C4-2B (cell line): ENCODE measurements at regions not wholly inside any gene's neighbourhood (a gene's known extent, or its start where the extent isn't known, plus 50 kb on each side); places are given as distances from the start of the nearest gene placed in this dataset.

Experiments
- CTCF ChIP-seq: fragments of 450-650 bp; conservative IDR thresholded peaks from 2 replicates; pipeline ENCODE4 v1.5.1; 2017; ENCODE audit warnings: mild to moderate bottlenecking
- ZFX ChIP-seq: fragments of 450-650 bp; IDR thresholded peaks from 2 replicates; pipeline ENCODE4 v1.6.1; 2017

DNA sequence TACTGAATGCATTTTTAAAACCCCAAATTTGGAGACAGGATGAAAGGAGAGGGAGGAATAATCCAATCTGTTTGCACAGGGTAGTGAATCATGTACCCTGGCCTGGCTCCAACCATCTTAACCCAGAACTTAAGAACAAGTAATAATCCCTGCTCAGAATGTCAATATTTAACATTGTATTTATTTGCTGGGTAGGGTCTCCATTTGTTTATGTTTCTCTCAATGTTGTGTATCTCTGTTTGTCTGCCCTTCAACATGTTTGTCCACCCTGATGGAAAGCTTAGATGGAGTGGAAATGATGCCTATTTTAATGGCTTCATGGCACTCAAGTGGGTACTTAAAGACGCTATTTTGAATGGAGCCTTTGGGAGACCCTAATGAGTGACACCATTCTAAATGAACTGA is 54.4 kb upstream of the CDC42BPA start:
- no peak for TF ChIP-seq CTCF
- TF ChIP-seq ZFX, result no peak
